Prostate gland (tissue), 2 donors: ENCODE measurements at regions not wholly inside any gene's neighbourhood (a gene's known extent, or its start where the extent isn't known, plus 50 kb on each side); places are given as distances from the start of the nearest gene placed in this dataset.

Experiments
- CTCF ChIP-seq, 4 experiments: fragments of 200-600 bp in 2 of 4; fragments of 450-650 bp in 2 of 4; sonication (generic) in 2 of 4; IDR thresholded peaks; 1 replicate in 3 of 4; 2 replicates in 1 of 4; pipeline ENCODE4 v1.5.1; 2016 to 2019; ENCODE audit warnings: antibody characterized with exemption in 4 of 4, mild to moderate bottlenecking in 2 of 4, moderate library complexity in 2 of 4
- POLR2A ChIP-seq: fragments of 450-650 bp; IDR thresholded peaks from one replicate; pipeline ENCODE4 v1.6.1; 2016; ENCODE audit warnings: antibody characterized with exemption, mild to moderate bottlenecking

DNA sequence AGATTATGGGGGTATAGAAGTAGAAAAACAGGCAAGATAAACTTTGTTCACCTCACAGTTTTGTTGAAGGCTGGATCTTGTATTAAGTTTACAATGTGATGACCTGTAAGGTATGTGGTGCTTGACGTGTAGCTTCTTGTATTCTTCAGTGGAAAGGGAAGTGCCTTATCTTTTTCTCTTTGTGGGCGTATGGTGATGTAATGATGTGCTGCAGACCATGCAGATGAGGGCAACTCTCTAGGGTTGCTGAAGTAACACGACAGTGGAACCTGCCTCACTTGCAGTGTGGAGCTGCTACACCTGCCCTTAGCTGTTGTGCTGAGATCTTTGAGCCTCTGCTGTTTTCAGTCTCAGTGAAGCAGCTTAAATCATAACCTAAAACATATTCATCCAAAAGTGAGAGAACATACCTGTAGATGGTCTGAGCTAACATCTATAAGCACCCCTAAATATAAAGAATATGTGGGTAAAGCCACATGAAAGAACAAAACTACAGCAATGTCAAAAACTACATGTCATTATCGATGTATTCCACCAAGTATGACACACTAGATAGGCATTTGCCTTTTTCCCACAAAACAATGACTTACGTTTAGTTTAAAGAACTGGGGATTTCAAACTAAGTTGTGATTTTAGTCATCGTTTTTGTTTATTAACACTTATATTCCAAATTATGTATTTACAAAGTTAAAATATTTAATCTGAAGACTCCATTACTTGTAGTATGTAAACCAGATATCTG lies 1144.1 kb downstream of the CNTNAP5 start:
- TF ChIP-seq CTCF (IDR thresholded peaks at IDR 0.05) (no peak), POLR2A (no peak)
